Uterus (tissue), 2 donors: ENCODE measurements at regions not wholly inside any gene's neighbourhood (a gene's known extent, or its start where the extent isn't known, plus 50 kb on each side); places are given as distances from the start of the nearest gene placed in this dataset.
"Not testable (repeated sequence)": the region's sequence is repeated elsewhere in the genome, so short reads cannot be mapped to it uniquely, and the experiment has no call there.

Source experiments
- POLR2A ChIP-seq, 2 donors: fragments of 450-650 bp; IDR thresholded peaks; one replicate each; pipeline ENCODE4 v1.6.1; 2016; ENCODE audit warnings: antibody characterized with exemption in 2 of 2, mild to moderate bottlenecking in 1 of 2, moderate library complexity in 1 of 2
- TF ChIP-seq, protein P1 (sequence below), 4 experiments: fragments of 200-600 bp in 2 of 4; fragments of 450-650 bp in 2 of 4; sonication (generic) in 2 of 4; IDR thresholded peaks; one replicate each; pipeline ENCODE4 v1.5.1; 2016 to 2019; ENCODE audit warnings: antibody characterized with exemption in 4 of 4, mild to moderate bottlenecking in 2 of 4, moderate library complexity in 1 of 4

DNA sequence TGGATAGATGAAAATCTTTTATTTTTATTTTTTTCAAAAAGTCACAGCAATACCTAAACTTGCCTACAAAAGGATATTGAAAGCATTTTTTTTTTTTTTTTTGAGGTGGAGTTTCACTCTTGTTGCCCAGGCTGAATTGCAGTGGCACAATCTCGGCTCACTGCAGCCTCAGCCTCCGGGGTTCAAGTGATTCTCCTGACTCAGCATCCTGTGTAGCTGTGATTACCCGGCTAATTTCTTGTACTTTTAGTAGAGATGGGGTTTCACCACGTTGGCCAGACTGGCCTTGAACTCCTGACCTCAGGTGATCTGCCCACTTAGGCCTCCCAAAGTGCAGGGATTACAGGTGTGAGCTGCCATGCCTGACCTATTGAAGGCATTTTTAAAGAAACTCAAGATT, 69.1 kb upstream of the DGKB start:
- TF ChIP-seq, protein P1, sequence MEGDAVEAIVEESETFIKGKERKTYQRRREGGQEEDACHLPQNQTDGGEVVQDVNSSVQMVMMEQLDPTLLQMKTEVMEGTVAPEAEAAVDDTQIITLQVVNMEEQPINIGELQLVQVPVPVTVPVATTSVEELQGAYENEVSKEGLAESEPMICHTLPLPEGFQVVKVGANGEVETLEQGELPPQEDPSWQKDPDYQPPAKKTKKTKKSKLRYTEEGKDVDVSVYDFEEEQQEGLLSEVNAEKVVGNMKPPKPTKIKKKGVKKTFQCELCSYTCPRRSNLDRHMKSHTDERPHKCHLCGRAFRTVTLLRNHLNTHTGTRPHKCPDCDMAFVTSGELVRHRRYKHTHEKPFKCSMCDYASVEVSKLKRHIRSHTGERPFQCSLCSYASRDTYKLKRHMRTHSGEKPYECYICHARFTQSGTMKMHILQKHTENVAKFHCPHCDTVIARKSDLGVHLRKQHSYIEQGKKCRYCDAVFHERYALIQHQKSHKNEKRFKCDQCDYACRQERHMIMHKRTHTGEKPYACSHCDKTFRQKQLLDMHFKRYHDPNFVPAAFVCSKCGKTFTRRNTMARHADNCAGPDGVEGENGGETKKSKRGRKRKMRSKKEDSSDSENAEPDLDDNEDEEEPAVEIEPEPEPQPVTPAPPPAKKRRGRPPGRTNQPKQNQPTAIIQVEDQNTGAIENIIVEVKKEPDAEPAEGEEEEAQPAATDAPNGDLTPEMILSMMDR (IDR thresholded peaks at IDR 0.05) = not testable (repeated sequence)
- not testable (repeated sequence) for TF ChIP-seq POLR2A (IDR thresholded peaks at IDR 0.05)
